AG04450 (cell line): ENCODE measurements at regions not wholly inside any gene's neighbourhood (a gene's known extent, or its start where the extent isn't known, plus 50 kb on each side); places are given as distances from the start of the nearest gene placed in this dataset.

Experiments used
- CTCF ChIA-PET: fragments of 300-600, 350-600 bp; formaldehyde crosslinking; extraction: SDS; loops from one replicate; lab custom pipeline; 2022; ENCODE audit warnings: antibody characterized with exemption, inconsistent platforms; lab: Charles Lee
- POLR2A ChIA-PET: fragments of 350-600 bp; formaldehyde crosslinking; extraction: SDS; loops from one replicate; lab custom pipeline; 2021; ENCODE audit warnings: antibody characterized with exemption, inconsistent platforms; lab: Yijun Ruan, JAX
- DNase-seq: peaks from one replicate; pipeline ENCODE4 v3.0.0-alpha.2; 2011; ENCODE audit warnings: low read depth, low spot score
- H3K27ac ChIP-seq: one replicate; pipeline ENCODE4 v1.5.1; 2012; ENCODE audit warnings: low read depth, low read length, control low read depth
- H3K27me3 ChIP-seq: one replicate; pipeline ENCODE4 v1.6.0; 2012; ENCODE audit warnings: low read length; ENCODE audit not compliant: control insufficient read depth, insufficient read depth
- H3K4me3 ChIP-seq: 2 replicates; pipeline ENCODE4 v1.5.1; 2011; ENCODE audit warnings: mild to moderate bottlenecking, low read depth, low read length, control low read depth
- H3K9me3 ChIP-seq: 2 replicates; pipeline ENCODE4 v1.5.1; 2012; ENCODE audit warnings: low read length; ENCODE audit not compliant: control insufficient read depth, insufficient read depth
- CTCF ChIP-seq: IDR thresholded peaks from 2 replicates; pipeline ENCODE4 v1.5.1; 2011; ENCODE audit warnings: low read depth, low read length, control low read depth, inconsistent platforms

- H3K27ac ChIP-seq: no peak overlapping the region
- H3K4me3 ChIP-seq: no peak overlapping the region
- no peak for DNase-seq
- no peak for TF ChIP-seq CTCF
- H3K27me3 ChIP-seq: no peaks in the 10 kb centered on the region
- peaks cover 11% of the 10 kb centered on the region for H3K9me3 ChIP-seq
- ChIA-PET CTCF (no interaction called here), POLR2A (no interaction called here)
Measured at GRCh38 chr16:9437115-9437514, 345.7 kb downstream of the HAPSTR1 start.

GRCh38 chr16:9438991-9439390 is 347.5 kb downstream of the HAPSTR1 start:
- TF ChIP-seq CTCF: no peak
- Histone ChIP-seq H3K27ac (no peak overlapping the region), H3K4me3 (no peak overlapping the region), H3K27me3 (no peaks in the 10 kb centered on the region), H3K9me3 (peaks cover 11% of the 10 kb centered on the region)
- DNase-seq: no peak
- ChIA-PET POLR2A (no interaction called here), CTCF (no interaction called here)

- H3K4me3 ChIP-seq: no peak overlapping the region
- H3K27me3 ChIP-seq: no peaks in the 10 kb centered on the region
- no peak overlapping the region for H3K27ac ChIP-seq
- CTCF ChIA-PET: interaction anchor here (0.6 kb wide), 1 partner anchor 1304 kb away, joined by 4 read pairs; no protein-coding TSS in a partner anchor
- H3K9me3 ChIP-seq: peaks cover 16% of the 10 kb centered on the region
- POLR2A ChIA-PET: no interaction called here
- TF ChIP-seq CTCF: no peak
- DNase-seq: no peak
Measured at GRCh38 chr16:9441012-9441411, 349.6 kb downstream of the HAPSTR1 start.

GRCh38 chr16:9443864-9444263 is 352.4 kb downstream of the HAPSTR1 start:
- Histone ChIP-seq H3K27ac (no peak overlapping the region), H3K27me3 (no peaks in the 10 kb centered on the region), H3K4me3 (no peak overlapping the region), H3K9me3 (peaks cover 12% of the 10 kb centered on the region)
- no peak for TF ChIP-seq CTCF
- no peak for DNase-seq
- CTCF ChIA-PET: no interaction called here
- POLR2A ChIA-PET: no interaction called here

- Histone ChIP-seq H3K9me3 (peaks cover 5% of the 10 kb centered on the region), H3K4me3 (no peak overlapping the region), H3K27me3 (no peaks in the 10 kb centered on the region), H3K27ac (no peak overlapping the region)
- POLR2A ChIA-PET: no interaction called here
- CTCF ChIA-PET: no interaction called here
- no peak for DNase-seq
- TF ChIP-seq CTCF: no peak
Measured at GRCh38 chr16:9446471-9447194, 355.2 kb downstream of the HAPSTR1 start.
